COLO668 (cell line): ENCODE measurements at regions not wholly inside any gene's neighbourhood (a gene's known extent, or its start where the extent isn't known, plus 50 kb on each side); places are given as distances from the start of the nearest gene placed in this dataset.

Experiments used
- DNase-seq: peaks from one replicate; lab custom pipeline; 2025; ENCODE audit not compliant: unreplicated experiment; lab: John Stamatoyannopoulos, UW

GRCh38 chr9:20200581-20200980 is 411.7 kb upstream of the SLC24A2 start:
- DNase-seq = no peak

- no peak for DNase-seq
Measured at GRCh38 chr9:20199111-20199510, 410.3 kb upstream of the SLC24A2 start.

- no peak for DNase-seq
Measured at GRCh38 chr9:20197976-20198685, 409.3 kb upstream of the SLC24A2 start.

DNA sequence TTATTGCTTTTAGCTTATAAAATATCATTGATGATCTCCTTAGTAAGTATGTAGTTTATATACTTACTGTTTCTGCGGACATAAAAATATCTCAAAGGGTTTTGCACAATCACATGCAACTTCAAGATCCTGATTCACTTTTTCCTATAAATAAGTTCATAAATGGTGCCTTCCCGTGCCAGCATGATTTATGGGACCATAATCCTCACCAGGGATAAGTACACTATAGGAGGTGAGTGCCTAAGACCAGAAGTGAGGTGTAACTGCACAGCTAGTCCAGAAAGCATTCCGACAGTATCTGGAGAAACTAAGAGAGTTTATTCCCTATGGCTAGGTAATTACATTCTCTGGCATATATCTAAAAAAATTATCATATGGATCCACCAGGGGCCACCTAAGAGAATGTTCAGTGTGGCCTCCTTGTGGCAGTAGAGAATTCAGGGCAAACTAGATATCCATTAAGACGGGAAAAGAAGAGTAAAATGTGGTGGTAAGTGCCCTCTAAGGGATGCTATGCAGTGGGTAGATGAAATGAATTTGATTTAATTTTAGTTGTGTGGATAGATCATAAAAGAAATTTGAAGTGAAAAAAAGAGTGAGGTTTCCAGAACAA is 402.5 kb upstream of the SLC24A2 start:
- no peak for DNase-seq

DNA sequence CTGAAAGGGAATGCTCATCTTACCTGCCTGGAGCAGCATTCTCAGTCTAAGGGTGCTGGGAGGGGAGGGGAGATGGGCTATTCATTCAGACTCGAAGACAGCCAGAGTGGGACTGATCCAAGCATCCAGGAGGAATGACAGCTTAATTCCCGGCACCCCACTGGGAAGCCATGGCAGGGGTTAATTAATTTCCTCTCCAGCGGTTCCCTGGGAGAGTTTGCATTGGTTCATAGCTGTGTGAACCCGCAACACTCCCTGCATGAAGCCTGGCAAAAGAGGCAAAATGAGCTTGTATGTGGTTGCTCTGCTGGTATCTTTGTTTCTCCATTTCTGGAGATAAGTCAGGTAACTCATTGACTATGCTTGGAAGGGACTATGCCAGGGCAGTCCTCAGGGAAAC is 401.0 kb upstream of the SLC24A2 start:
- no peak for DNase-seq

- no peak for DNase-seq
Measured at GRCh38 chr9:20188616-20189369, 400.0 kb upstream of the SLC24A2 start.

DNA sequence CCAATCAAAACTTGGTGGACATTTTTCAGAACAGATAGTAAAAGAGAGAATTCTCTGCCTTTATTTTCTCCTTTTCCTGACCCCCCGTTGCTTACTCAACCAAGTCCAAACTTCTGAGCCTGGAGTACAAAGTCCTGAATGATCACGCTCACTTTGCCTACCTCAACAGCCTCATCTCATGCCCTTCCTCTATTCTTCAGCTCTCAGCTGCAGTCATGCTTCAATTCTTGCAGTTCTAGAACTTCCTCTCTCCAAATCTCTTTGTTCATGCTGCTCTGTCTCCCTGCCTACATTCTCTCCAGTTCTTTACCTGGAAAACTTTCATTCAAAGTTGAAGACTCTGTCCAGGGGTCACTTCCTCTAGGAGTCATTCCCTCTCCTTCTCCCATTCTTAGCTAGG is 398.5 kb upstream of the SLC24A2 start:
- DNase-seq = no peak

- no peak for DNase-seq
Measured at GRCh38 chr9:20186823-20187222, 398.0 kb upstream of the SLC24A2 start.

DNA sequence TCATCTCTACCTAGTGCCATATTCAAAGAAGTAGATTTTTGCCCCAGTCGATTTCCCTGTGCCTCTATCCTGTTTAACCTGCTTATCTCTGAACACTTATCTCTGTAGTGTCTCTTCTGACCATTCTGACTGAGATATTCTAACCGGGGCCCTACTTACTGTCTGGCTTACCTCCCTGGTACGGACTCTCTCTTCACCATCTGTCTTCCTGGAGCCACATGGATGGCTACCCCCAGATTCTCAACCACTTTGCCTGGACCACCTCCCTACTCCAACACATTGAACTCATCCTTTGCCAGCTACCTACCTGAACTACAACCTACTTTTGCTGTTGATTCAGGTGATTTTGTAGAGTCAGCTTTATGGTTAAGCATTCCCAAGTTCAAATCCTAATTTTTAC is 397.4 kb upstream of the SLC24A2 start:
- no peak for DNase-seq

DNA sequence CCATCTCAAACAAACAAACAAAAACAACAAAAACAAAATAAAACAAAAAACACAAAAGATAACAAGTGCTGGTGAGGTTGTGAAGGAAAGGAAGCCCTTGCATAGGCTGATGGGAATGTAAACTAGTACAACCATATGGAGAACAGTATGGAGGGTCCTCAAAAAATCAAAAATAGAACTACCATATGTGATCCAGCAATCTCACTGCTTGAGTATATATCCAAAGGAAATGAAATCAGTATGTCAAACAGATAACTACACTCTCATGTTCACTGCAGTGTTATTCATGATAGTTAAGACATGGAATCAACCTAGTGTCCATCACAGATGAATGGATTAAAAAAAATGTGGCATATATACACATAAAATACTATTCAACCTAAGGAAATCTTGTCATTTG is 395.7 kb upstream of the SLC24A2 start:
- DNase-seq = no peak

DNA sequence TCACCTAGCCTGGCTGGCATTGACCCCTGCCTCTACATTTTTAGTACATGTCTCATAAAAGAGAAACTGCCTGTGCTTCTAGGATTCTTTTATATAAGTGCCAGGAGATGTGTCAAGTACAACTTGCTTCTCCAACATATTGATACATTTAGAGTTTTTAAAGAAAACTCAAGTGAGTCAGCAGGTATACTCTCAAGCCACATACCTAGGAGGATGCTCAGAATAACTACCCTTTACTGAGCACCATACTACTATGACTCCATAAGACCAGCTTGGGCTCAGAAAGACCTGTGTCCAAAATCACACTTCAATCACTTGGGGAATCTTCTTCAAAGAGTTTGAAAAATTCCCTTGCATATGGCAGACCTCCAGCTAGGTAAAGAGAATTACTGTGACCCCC is 389.8 kb upstream of the SLC24A2 start:
- DNase-seq = no peak

GRCh38 chr9:20178197-20178596 is 389.4 kb upstream of the SLC24A2 start:
- DNase-seq = no peak

GRCh38 chr9:20170122-20170521 is 381.3 kb upstream of the SLC24A2 start:
- DNase-seq = no peak

DNA sequence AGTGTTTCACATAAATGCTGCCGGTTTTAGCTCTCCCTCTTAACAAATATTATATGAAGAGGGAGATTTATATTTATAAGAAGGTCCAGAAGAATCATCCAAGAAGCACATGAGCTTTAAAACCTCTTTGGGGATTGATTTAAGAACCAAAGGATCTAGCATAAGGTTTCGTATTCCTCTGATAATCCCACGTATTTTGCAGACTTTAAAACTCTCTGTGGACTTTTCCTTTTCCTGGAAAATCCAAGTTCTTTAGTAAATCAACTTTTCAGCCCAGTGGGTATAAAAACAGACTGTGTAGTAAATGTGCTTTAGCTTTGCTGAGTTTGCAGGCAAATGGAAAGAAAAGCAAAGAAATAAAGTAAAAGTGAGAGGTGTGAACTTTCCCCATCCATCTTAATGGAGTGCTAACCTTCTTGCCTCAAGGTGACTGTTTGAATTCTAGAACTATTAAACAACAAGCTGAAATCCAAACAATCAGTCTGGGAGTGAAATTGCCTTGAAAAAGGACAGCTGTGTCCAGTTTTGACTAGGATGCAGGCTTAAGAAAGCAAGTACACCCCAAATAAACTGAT is 363.4 kb upstream of the SLC24A2 start:
- DNase-seq = no peak

- DNase-seq = no peak
Measured at GRCh38 chr9:20148416-20148815, 359.6 kb upstream of the SLC24A2 start.

DNA sequence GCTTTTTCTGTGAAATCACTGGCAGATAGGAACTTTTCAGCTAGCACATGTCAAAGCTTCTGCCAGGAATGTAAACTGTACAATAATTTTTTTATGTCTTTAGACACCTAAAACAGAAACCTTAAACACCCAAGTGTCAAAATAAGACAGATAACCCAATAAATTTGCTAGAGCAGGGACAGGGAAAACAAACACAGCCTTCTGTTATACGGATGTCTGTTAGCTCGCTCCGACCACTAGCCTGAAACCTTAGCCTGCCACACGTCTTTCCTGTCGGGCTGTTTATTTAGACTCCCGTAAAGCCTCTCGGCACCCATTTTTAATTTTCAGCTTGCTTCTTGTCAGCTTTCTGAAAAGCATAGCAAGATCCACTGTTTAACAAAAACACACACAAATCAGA is 355.4 kb upstream of the SLC24A2 start:
- DNase-seq = peak; percentile 25

DNA sequence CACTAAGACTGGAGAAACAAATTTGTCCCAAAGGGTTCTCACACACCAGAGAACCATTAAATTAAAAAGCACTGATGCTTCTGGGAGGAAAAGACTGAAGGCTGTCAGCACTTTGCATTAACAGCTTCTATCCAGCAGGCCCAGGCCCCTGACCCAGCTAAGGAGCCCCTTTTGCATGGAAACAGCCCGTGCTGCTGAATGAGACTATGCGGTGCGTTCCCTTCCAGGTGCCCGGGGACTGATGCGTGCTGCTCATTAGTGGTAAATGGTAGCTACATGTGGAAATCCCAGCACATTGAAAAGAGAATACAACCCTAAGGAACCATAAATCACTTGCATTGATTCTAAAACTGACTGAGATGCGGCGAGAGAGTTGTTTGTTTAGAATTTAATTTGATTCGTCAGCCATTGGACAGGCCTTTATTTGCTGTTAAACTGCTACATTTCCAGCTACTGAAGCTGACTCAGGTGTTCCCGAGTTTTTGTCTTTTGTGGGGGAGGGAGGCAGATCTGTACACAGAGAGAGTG is 351.0 kb upstream of the SLC24A2 start:
- DNase-seq = peak; percentile 53

DNA sequence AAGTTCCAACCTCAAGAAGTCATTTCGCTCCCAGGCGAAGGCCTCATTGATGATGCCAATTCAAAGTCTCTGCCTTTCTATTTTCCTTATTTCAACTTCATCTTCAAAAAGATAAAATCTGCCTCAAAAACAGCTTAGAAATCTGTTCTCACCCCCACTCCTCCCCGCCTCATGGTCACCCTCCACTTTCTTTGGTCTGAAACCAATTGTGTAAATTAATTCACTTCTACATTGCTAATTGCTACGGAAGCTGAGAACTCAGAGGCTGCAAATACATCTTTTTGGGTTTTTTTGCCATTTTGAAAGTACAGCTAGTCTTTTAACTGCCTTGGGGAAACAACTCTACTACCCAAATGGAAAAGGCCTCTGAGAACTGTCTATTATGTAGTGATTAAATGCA is 350.0 kb upstream of the SLC24A2 start:
- no peak for DNase-seq

- DNase-seq = no peak
Measured at GRCh38 chr9:20138116-20138515, 349.3 kb upstream of the SLC24A2 start.

GRCh38 chr9:20137425-20137824 is 348.6 kb upstream of the SLC24A2 start:
- no peak for DNase-seq

DNA sequence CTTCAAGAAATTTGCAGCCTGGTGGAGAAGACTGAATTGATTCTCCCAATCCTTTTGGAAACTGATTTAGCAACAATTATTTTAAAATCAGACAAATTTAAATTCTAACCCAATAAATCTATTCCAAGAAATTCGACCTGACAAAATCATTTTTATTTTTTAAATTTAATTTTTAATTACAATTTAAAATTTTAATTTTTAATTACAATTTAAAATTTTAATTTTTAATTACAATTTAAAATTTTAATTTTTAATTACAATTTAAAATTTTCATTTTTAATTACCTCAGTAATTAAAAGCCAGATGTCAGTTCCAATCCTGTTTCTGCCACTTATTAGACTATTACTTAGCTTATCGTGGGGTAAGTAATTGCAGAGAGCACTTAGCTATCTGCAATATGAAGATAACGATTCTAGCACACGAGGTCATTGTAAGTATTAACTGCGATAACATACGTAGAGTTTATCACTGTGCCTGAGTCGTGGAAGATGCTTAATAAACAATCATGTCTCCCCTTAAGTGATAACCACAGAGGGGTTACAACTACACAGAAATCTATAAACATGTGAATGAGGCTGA is 346.4 kb upstream of the SLC24A2 start:
- DNase-seq = no peak
